ENCODE measurements at regions not wholly inside any gene's neighbourhood (a gene's known extent, or its start where the extent isn't known, plus 50 kb on each side); places are given as distances from the start of the nearest gene placed in this dataset.

- TF ChIP-seq, protein P1, sequence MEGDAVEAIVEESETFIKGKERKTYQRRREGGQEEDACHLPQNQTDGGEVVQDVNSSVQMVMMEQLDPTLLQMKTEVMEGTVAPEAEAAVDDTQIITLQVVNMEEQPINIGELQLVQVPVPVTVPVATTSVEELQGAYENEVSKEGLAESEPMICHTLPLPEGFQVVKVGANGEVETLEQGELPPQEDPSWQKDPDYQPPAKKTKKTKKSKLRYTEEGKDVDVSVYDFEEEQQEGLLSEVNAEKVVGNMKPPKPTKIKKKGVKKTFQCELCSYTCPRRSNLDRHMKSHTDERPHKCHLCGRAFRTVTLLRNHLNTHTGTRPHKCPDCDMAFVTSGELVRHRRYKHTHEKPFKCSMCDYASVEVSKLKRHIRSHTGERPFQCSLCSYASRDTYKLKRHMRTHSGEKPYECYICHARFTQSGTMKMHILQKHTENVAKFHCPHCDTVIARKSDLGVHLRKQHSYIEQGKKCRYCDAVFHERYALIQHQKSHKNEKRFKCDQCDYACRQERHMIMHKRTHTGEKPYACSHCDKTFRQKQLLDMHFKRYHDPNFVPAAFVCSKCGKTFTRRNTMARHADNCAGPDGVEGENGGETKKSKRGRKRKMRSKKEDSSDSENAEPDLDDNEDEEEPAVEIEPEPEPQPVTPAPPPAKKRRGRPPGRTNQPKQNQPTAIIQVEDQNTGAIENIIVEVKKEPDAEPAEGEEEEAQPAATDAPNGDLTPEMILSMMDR (conservative IDR thresholded peaks at IDR 0.05; ENCODE audit: low read length) = no peak
- TF ChIP-seq EZH2phosphoT487 (IDR thresholded peaks at IDR 0.05; ENCODE audit: borderline replicate concordance) = no peak
Measured at GRCh38 chr3:84236261-84236660, 722.5 kb upstream of the CADM2 start.
